Activated T-helper 2 cell treated with anti-CD3 and anti-CD28 coated beads, Interferon-gamma antibody, Interleukin-2, Interleukin-4, amounts not matched to agents 10 μg/mL and 5 μg/mL and 100 μg/mL, durations not matched to agents 14 hours and 24 hours and 36 hours (primary cell): ENCODE measurements at regions not wholly inside any gene's neighbourhood (a gene's known extent, or its start where the extent isn't known, plus 50 kb on each side); places are given as distances from the start of the nearest gene placed in this dataset.

ENCODE experiments used
- DNase-seq: peaks from one replicate; pipeline ENCODE4 v3.0.0; 2021; ENCODE audit warnings: low spot score
- H3K27ac Mint-ChIP-seq: one replicate; pipeline ENCODE4 v1.8.0; 2021; ENCODE audit warnings: mixed read lengths
- H3K27me3 Mint-ChIP-seq: one replicate; pipeline ENCODE4 v1.8.0; 2021; ENCODE audit warnings: low read depth, mixed read lengths
- H3K36me3 Mint-ChIP-seq: one replicate; pipeline ENCODE4 v1.8.0; 2021; ENCODE audit warnings: low read depth, mixed read lengths
- H3K4me1 Mint-ChIP-seq: one replicate; pipeline ENCODE4 v1.8.0; 2021; ENCODE audit warnings: low read depth, mixed read lengths
- H3K4me3 Mint-ChIP-seq: one replicate; pipeline ENCODE4 v1.8.0; 2021; ENCODE audit warnings: low read depth, mild to moderate bottlenecking, moderate library complexity, mixed read lengths
- H3K9me3 Mint-ChIP-seq: one replicate; pipeline ENCODE4 v1.8.0; 2021; ENCODE audit warnings: mixed read lengths
- intact Hi-C: fragments of 100-400 bp; cut with micrococcal nuclease; formaldehyde crosslinking; loops from one replicate; pipeline ENCODE4 v1.15.1; 2023

DNA sequence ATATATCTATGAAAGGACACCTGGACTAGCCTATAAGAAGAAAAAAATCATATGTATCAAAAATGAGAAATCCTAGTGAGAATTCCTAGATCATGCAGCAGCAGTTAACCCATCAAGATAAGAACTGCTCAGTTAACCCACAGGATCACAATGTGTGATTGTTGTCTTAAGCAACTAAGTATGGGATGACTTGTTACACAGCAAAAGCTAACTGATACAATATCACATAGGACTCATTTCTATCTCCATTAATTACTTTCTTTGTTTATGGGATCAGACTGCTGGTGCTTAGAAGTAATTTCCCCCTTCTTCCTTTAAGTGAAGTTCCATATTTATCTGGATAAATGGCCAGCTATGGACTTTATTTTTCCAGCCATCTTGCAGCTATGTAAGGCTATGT, 280.8 kb upstream of the MARCKS start:
- Mint-ChIP-seq H3K9me3 (no peaks in the 10 kb centered on the region), H3K27ac (no peak overlapping the region), H3K4me3 (no peak overlapping the region), H3K27me3 (no peaks in the 10 kb centered on the region), H3K4me1 (no peaks in the 10 kb centered on the region), H3K36me3 (no peaks in the 10 kb centered on the region)
- intact Hi-C loops, result no loop called here
- no peak for DNase-seq

DNA sequence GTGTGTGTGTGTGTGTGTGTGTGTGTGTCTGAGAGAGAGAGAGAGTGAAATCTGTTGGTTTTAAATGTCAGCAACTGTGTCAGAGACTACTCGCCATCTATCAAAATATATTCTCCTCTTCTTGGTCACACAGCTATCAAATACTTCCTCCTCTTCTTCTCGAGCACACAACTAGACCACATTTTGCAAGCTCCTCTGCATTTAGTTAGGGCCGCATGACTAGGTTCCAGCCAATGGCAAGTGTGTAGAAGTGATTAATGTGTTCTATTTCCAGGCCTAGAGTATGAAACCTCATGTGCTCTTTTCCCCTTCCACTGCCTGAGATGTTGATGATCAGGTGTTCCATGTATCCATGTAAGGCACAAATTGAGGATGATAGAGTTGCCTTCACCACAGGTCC, 278.5 kb upstream of the MARCKS start:
- Mint-ChIP-seq H3K9me3 (no peaks in the 10 kb centered on the region), H3K36me3 (no peaks in the 10 kb centered on the region), H3K4me1 (no peaks in the 10 kb centered on the region), H3K4me3 (no peak overlapping the region), H3K27ac (no peak overlapping the region), H3K27me3 (no peaks in the 10 kb centered on the region)
- no peak for DNase-seq
- intact Hi-C loops, result no loop called here

DNA sequence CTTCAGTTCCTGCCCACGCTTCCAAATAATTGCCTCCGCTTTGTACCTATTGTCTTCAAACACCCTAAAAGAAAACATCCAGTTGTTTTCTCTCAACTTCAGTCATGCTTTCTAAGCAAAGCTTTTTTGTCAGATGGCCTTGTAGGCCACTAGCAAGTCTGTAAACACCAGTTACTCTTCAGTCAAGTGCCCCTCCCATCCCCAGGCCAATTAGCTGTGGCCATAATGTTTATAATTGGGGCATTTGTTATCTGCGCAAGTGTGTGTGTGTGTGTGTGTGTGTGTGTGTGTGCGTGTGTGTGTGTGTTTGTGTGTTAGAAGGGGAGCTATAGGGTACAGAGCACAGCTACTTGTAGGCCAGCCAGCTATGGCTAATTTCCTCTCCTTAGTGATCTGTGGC, 272.4 kb upstream of the MARCKS start:
- intact Hi-C loops, result no loop called here
- Mint-ChIP-seq H3K27me3 (no peaks in the 10 kb centered on the region), H3K4me3 (no peak overlapping the region), H3K9me3 (no peaks in the 10 kb centered on the region), H3K36me3 (no peaks in the 10 kb centered on the region), H3K4me1 (no peaks in the 10 kb centered on the region), H3K27ac (no peak overlapping the region)
- no peak for DNase-seq

DNA sequence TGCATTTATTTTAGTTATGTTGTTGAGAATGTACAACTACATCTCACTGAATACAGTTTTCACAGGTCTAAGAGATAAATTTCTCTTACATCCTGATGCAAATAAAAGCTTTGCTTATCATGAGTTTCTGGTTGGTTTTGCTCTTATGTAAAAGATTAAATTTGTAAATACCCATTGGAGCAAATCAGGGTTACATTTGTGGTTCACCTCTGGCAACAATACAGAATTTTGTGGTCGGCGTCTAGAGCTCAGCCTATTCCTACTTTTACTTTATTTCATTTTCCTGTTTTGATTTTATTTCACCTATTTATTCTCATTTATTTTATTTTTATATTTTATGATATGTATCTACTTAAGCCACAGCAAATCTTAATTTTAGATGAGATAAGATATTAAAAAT, 271.9 kb upstream of the MARCKS start:
- H3K27ac Mint-ChIP-seq, result no peak overlapping the region
- H3K9me3 Mint-ChIP-seq, result no peaks in the 10 kb centered on the region
- intact Hi-C loops, result no loop called here
- H3K27me3 Mint-ChIP-seq, result no peaks in the 10 kb centered on the region
- no peaks in the 10 kb centered on the region for H3K36me3 Mint-ChIP-seq
- no peak for DNase-seq
- no peak overlapping the region for H3K4me3 Mint-ChIP-seq
- H3K4me1 Mint-ChIP-seq, result no peaks in the 10 kb centered on the region

DNA sequence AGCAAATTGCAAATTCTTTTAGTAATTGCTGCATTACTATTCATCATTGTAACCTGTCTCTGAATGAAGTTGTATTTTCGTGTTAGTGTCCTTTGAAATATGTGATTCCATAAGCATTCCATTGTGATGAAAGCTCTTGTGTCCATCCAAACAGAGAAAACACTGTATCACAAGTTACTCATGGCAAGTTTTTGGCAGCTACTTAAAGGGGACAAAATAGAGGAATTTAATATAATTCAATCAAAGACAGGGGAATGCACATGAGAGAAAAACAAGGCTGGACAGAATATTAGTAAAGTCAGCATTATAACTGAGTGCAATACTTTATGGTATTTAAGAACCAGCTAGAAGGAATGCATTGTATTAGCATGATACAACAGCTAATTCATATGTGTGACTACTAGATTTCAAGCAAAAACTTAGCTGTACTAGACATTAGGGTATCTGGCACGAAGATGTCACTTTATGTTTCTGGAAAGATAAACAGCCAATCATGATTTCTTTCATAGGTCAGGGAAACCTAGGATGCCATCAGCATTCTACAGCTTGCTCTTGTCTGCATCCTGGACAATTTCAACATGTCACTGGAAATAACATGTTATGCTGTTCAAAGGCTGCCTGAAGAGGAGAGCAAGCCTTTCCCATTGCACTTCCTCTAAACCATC, 270.6 kb upstream of the MARCKS start:
- intact Hi-C loops, result no loop called here
- H3K27me3 Mint-ChIP-seq, result no peaks in the 10 kb centered on the region
- H3K9me3 Mint-ChIP-seq, result no peaks in the 10 kb centered on the region
- no peak for DNase-seq
- no peaks in the 10 kb centered on the region for H3K36me3 Mint-ChIP-seq
- H3K4me1 Mint-ChIP-seq, result no peaks in the 10 kb centered on the region
- H3K4me3 Mint-ChIP-seq, result no peak overlapping the region
- no peak overlapping the region for H3K27ac Mint-ChIP-seq

DNA sequence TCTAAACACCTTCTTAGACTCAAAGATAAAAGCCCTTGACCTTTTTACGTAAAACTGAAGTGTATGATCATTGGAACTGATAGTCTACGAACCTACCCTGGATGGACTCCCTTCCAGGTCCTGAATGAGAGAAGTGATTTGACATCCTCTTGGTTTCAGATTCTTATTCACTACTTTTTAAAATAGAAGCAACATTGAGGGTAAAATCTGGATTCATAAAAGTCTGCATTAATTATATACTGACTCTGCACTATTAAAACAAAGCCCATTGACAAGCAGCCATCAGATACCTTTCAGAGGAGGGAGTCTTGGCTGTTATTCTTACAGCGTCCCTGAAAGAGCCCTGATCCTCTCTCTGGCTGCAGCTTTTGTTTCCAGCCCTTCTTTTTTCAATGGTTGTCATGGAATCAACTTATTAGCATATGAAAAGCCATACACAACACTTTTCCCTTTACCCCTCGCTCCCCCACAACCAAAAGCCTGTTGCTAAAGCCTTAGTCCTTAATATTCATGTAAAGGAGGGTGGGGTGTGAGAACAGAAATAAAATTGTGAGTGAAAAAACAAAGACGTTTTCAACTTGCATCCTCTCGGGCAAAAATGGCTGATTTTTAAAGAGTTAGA, 270.0 kb upstream of the MARCKS start:
- no peaks in the 10 kb centered on the region for H3K4me1 Mint-ChIP-seq
- intact Hi-C loops, result no loop called here
- H3K4me3 Mint-ChIP-seq, result no peak overlapping the region
- H3K27me3 Mint-ChIP-seq, result no peaks in the 10 kb centered on the region
- no peak overlapping the region for H3K27ac Mint-ChIP-seq
- no peaks in the 10 kb centered on the region for H3K9me3 Mint-ChIP-seq
- H3K36me3 Mint-ChIP-seq, result no peaks in the 10 kb centered on the region
- no peak for DNase-seq

DNA sequence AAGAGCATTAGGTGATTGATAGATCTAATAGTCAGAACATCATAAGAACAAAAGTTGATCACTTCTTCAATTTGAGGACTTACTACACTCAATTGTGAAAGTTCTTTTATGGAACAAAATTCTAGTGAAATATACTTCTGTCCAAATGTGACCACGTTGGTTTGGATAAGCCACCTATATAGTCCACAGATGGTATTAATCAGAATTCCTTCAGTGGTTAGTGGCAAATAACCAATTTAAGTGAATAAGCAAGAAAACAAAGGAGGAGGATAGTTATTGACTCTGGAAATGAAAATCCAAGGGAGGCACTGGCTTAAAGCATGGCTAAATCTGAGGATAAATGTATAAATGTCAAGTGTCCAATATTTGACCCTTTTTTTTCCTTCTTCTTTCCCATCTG, 268.5 kb upstream of the MARCKS start:
- H3K27ac Mint-ChIP-seq, result no peak overlapping the region
- no peaks in the 10 kb centered on the region for H3K27me3 Mint-ChIP-seq

DNA sequence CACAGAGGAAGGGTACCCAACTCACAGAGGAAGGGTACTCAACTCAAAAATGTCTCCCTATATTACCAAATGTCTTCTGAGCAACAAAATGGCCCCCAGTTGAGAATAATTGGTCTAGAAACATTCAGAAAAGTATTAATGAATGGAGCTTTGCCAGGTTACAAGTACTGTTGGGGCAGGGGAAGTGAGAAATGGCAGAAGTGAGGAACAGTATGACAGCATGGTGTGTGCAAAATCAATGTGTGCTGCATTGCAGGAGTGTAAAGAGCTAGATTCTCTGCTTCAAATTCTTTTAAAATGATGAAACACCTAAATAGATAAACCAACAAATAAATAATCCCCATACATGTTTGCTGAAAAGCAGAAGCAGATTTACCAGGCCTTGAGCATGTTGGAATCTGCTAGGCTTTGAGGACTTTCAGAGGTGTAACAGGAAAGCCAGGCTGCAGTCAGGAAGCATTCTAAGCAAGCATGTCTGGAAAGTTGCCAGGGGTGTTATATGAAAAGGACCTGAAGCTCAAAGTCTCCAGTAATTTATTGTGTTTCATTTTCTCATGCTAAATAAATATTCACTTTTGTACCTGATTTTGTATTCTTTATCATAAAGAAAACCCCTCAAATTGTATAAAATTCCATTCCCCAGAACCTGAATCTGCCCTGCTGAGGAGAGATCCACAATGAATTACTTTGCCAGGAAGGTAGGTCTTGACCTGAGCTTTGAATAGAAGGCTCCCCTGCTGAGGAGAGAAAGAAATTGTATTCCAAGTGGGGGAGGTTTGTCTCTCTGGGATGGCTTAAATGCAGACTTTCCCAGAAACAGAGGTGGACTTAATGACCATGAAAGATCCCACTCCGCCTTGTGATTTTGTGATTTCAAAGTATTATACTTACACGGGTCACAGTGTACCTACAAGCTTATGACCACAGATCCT, 265.0 kb upstream of the MARCKS start:
- H3K36me3 Mint-ChIP-seq, result no peaks in the 10 kb centered on the region
- intact Hi-C loops, result no loop called here

More for the DNA sequence above, 268.5 kb upstream of the MARCKS start:
- Mint-ChIP-seq H3K4me3 (no peak overlapping the region), H3K4me1 (no peaks in the 10 kb centered on the region), H3K36me3 (no peaks in the 10 kb centered on the region), H3K9me3 (no peaks in the 10 kb centered on the region)
- intact Hi-C loops, result no loop called here
- no peak for DNase-seq

DNA sequence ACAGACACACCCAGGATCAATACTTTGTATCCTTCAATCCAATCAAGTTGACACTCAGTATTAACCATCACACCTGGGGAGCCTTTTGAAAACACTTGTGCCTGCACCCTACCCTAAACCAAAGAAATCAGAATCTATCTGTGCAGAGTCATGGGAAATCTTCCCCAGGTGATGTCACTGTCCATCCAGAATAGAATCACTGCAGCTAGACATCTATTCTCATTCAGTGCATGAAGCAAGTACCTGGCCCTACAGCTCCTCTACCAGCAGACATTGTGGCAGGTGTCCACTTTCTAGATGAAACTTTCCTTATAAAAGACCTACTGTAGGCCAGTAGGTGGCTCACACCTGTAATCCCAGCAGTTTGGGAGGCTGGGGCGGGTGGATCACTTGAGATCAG, 262.4 kb upstream of the MARCKS start:
- Mint-ChIP-seq H3K27me3 (no peaks in the 10 kb centered on the region), H3K9me3 (no peaks in the 10 kb centered on the region), H3K4me3 (no peak overlapping the region), H3K27ac (no peak overlapping the region), H3K4me1 (no peaks in the 10 kb centered on the region), H3K36me3 (no peaks in the 10 kb centered on the region)
- intact Hi-C loops, result no loop called here
- DNase-seq, result no peak

More for the DNA sequence above, 265.0 kb upstream of the MARCKS start:
- Mint-ChIP-seq H3K4me1 (no peaks in the 10 kb centered on the region), H3K27ac (no peak overlapping the region), H3K4me3 (no peak overlapping the region), H3K27me3 (no peaks in the 10 kb centered on the region), H3K9me3 (no peaks in the 10 kb centered on the region)
- no peak for DNase-seq

- no peaks in the 10 kb centered on the region for H3K27me3 Mint-ChIP-seq
- DNase-seq, result no peak
- intact Hi-C loops, result no loop called here
- no peak overlapping the region for H3K4me3 Mint-ChIP-seq
- no peaks in the 10 kb centered on the region for H3K36me3 Mint-ChIP-seq
- H3K27ac Mint-ChIP-seq, result no peak overlapping the region
- H3K4me1 Mint-ChIP-seq, result no peaks in the 10 kb centered on the region
- no peaks in the 10 kb centered on the region for H3K9me3 Mint-ChIP-seq
Measured at GRCh38 chr6:113595911-113596376, 261.2 kb upstream of the MARCKS start.

DNA sequence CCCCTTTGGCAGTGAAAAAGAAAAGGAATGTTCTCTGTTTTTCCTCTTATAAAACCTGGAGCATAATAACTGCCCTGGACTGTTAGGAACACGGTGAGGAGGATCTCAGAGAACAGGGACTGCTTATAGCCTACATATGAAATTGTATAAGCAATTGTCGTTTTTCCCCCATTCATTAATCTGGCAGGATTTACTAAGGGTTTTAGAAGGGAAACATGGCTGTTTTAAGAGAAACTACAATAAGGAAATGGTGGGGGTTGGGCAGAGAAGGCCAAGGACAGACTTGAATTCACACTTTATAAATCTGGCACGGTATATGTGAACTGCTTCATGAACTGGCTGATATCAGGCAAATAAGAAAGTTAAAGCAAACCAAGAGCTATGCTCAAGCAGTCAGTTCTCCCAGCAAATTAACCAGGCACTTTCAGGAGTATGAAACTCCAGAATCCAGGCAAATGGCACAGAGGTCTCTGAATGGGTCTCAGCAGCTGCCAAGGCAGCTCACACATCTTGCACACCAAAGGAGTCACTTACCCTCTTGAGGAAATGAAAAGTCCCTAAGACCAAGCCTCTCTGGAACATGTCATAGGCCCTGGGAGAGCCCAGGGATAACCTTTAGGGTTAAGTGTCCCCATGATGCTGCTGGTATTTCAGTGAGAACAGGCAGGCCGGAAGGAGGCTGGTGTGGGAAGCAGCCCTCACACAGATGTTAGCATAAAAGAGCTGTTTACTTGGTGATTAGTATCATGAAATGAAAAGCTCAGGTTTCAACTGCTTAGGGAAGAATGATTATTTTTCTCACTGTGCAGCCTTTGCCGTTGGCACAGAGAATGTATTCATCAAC, 260.5 kb upstream of the MARCKS start:
- no peaks in the 10 kb centered on the region for H3K36me3 Mint-ChIP-seq
- H3K9me3 Mint-ChIP-seq, result no peaks in the 10 kb centered on the region
- DNase-seq, result no peak
- no peaks in the 10 kb centered on the region for H3K27me3 Mint-ChIP-seq
- no peak overlapping the region for H3K27ac Mint-ChIP-seq
- H3K4me3 Mint-ChIP-seq, result no peak overlapping the region
- intact Hi-C loops, result no loop called here
- no peaks in the 10 kb centered on the region for H3K4me1 Mint-ChIP-seq

GRCh38 chr6:113597231-113597583, 259.9 kb upstream of the MARCKS start:
- Mint-ChIP-seq H3K4me3 (no peak overlapping the region), H3K27me3 (no peaks in the 10 kb centered on the region), H3K36me3 (no peaks in the 10 kb centered on the region), H3K27ac (no peak overlapping the region), H3K4me1 (no peaks in the 10 kb centered on the region), H3K9me3 (no peaks in the 10 kb centered on the region)
- intact Hi-C loops, result no loop called here
- DNase-seq, result no peak
